HG03469 (cell line): ENCODE measurements at regions not wholly inside any gene's neighbourhood (a gene's known extent, or its start where the extent isn't known, plus 50 kb on each side); places are given as distances from the start of the nearest gene placed in this dataset.

Experiments used
- ATAC-seq: cut with Tn5 transposase; IDR thresholded peaks from one replicate; pipeline ENCODE4 v1.9.1; 2021; ENCODE audit warnings: mild to moderate bottlenecking, moderate library complexity, moderate number of reproducible peaks; ENCODE audit not compliant: unreplicated experiment

DNA sequence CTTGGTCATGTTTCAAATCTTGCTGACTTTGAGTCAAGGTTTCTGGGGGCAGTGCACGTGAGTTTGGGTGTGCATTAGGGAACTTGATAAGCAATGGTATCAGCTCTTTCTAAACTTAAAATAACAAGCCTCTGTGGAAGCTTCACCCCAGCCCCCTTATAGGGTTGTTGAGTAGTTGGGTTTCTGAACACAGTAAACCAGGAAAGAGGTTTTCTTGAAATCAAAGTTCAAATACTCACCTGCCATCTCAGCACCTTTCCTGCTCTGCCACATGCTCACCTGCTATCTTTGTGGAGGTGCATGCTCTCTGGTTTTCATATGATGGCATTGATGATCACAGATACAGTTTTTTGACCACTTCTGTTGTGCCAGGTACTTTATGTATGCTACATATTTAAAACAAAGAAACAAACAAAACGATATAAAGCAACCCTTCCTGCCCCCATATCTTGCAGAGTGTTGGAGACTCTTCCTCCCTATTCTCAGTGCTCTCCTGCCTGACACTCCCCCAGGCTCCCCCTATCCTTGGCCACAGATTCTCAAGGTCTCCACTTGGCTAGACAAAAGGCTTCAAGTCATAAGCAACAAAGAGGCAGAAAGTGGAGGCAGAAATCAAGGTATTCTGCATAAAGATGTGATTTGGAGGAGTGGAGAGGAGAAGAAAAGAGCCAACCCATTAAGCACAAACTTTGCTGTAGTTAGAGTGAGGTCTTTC lies 360.6 kb downstream of the CYRIA start:
- no peak for ATAC-seq

DNA sequence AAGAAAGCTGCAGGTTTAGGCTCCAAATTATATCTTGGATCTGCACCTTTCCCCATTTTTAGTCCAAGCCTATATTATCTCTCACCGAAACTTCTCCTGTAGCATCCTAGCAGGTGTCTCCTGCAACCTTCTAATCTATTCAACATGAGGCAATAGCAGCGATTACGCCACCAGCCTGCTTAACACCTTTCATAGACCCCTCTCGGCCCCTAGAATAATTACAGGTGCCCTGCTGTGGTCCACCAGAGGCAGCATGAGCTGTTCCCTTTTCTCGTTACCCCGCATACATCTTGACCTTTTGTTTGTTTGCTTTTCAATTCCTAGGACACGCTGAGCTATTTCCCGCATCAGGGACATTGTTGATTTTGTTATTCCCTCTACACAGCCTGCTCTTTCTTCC lies 361.9 kb downstream of the CYRIA start:
- no peak for ATAC-seq

DNA sequence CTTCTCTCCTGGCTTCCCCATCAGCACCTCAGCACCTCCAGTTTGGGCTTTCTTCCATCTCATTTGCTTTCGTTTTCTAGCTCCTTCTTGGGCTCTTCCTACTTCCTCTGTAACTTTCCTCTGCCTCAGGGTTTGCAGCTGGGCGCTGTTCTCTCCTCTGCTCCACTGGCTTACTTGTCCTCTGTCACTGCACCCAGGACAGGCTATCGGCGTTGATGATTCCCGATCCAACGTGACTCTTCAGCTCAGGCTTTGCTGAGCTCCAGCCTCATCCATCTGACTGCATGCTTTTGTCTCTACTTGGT lies 362.4 kb downstream of the CYRIA start:
- ATAC-seq, result no peak

DNA sequence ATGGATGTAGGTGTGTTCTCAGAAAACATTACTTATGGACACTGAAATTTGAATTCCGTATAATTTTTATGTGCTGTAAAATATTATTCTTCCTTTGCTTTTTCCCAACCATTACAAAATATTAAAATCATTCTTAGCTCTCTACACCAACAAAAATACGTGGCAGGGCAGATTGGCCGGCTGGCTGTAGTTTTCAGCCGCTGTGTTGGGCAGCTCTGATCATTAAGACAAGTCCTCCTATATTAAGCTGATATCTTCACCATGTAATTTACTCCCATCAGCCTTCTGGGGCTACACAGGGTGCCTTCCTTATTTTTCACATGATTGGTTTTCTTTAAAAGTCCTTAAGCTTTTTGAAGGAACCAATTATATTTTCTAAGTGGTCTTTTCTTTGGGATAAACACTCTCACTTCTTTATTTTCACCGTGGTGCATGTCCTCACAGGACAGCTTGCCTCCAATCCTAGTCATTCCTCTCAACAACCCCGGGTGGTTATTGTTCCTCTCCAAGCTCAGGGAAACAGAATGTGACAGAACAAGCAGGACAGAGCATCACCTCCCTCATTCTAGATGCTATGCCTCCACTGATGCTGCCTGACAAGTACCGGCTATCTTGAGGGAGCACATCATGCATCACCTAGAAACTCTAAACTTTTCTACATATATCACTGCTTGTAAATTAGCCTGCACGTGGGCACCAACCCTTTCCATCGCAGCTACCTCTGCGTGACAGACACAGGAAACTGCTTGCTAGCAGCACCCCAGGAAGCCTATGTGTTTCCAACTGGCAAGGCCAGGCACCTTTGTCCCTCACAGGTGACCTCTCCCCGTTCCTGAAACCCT lies 362.3 kb downstream of the MYCN start:
- no peak for ATAC-seq

DNA sequence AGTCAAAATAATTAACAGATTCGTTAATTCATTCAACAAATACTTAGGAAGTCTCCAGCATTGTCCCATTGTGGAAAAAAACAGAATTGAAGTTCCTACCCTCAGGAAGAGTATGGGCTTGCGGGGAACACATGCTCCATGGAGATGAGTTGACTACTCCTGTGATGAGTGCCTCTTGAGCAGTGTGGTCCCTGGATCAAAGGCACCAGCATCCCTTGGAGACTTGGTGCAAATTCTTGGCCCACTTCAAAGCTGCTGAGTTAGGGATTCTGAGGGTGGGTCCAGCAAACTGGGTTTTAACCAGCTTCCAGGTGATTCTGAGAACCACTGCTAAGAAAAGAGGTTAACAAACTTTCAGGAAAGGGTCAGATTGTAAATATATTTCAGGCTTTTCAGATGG lies 361.6 kb downstream of the MYCN start:
- no peak for ATAC-seq

DNA sequence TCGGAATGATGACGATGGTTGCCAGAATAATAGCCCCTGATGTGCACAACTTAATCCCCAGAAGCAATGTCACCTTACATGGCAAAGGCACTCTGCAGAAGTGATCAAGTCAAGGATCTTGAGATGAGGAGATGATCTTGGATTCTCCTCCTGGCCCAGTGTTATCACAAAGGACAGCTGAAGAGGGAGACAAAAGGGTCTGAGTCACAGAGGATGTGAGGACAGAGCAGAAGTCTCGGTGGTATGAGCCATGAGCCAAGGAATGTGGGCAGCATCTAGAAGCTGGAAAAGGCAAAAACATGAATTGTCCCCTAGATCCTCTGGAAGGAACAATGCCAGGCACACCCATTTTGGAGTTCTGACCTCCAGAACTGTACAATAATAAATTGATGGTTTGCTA lies 358.5 kb downstream of the MYCN start:
- ATAC-seq, result no peak

DNA sequence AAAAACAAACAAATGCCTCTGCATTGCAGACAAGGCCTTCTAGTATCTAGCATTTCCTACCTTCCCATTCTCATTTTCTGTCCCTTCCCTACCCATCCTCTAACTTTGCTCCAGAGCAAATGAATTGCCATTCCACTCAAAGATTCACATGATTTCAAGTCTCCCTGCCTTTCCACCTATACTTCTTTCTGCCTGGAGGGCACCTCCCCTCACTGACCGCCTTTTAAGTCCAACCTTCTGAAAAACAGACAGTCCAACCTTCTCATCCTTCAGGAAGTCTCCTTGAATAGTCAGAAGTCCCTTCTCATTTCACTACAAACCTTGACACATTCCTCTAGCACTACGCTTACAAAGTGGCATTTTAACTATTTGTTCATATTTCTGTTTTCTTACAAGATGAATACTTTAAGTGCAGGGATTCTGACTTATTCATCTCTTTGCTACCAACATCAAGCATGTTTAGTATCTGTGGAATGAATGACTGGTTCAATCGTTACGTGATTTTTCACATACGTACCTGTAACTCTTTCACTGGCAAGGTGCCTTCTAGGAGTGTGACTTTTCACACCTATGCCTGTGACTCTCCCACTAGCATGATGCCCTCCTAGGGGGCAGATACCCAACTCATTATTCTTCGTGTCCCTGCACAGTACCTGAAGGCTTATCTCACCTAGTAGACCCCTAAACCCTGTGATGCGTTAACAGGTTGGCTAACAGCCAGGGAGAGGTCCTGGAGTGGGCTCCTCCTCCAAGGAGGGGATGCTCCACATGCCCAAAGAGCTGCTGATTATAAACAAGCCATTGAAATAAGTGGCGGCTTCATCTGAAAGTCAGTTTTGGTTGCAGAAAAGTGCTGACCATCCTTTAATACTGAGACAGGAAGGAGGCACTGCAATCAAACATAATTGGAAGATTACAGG lies 356.2 kb downstream of the MYCN start:
- no peak for ATAC-seq

DNA sequence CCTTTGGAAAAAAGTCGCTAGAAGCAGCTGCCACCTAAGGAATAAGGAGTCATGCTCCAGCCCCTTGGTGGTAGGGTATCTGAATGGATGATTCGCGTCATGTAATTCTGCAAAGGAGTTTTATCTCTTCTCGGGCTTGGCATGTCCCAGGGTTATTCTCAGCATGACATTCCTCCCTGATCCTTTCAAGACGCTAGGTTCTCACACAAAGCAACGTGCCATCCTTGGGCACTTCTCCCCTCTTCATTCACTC lies 355.6 kb downstream of the MYCN start:
- no peak for ATAC-seq

DNA sequence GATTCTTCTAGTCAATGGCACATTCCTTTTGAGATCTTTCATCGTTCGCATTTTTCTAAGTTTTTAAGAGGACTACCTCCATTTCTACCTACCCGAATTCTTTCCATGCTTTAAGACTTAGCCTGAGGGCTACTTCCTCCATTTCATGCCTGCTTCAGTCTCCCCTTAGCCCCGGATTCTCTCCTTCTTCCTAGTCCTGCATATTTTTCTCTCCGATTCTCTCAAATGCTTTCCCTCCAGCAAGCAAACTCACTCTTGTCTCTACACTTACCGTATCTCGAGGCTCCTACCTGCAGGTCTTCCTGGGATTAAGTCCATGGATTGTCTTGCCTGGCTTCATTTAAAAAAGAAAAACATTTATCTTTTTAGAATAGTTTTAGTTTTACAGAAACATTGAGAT lies 354.4 kb downstream of the MYCN start:
- no peak for ATAC-seq

DNA sequence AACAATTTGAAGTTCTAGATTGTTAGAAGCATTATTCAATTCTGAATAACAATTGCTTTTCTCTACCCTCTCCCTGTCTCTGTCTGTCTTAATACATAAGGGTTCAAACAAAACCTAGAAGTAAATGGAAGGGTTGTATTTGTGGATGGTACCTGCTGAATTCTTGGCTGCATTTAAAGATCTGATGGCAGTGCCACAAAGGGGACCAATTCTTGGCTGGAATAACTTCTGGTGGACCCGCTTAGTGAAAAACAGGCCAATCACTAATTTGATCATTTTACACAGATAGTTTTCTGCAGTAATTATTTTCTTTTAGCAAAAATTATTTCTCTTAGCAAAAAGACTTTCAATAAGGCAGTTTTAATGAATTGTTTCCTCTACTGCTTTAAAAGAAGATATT lies 353.5 kb downstream of the MYCN start:
- no peak for ATAC-seq

DNA sequence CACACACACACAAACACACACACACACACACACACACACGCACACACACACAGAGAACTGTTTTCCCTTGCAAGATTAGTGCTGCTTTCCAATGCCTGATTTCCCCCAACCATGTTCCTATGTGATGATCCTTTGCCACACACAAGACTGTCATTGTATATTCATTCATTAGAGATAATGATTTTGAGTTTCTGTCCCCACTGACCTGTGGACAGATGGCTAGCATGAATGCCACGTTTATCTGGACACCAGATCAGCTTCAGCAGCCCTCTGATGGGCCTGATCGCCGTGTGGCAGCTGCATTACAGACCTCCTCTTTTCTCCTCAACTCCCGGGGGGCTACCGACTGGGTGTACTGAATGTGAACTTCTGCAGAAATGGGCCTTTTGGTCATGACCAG lies 353.0 kb downstream of the MYCN start:
- no peak for ATAC-seq

DNA sequence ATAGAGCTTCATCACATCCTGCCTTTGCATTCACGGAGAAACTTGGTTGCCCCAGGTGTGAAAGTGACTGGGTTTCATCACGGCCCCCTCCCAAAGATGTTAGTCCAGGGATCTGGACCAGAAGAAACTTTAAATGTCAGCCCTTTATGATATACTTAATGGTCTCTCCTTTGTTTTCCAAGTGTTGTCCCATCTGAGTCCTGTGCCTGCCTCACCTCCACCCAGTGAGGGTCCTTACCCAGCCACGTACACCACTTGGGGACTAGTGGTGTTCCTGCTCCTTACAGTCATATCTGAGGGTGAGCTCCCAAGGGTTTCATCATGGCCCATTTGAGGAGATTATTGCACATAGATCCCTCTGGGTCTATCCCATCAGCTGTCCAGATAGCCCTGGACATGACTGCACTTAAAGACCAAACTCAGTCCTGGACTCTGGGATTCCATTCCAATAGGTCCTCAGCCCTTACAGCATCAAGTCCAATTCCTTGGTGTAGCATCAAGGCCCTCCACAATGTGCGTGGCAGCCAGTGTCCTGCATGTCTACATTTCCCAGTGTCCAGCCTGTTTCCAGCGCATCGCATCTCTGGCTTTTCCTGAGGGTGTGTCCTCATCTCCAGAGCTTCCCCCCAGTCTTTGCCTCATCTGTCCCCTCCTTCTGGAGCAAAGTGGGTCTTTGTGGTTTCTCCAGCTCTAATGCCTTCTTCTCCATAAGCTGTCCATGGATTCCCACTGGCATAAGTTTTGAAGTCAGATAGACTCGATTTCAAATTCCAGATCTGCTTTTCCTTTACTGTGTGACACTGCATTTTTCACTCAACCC lies 351.6 kb downstream of the MYCN start:
- ATAC-seq, result no peak

DNA sequence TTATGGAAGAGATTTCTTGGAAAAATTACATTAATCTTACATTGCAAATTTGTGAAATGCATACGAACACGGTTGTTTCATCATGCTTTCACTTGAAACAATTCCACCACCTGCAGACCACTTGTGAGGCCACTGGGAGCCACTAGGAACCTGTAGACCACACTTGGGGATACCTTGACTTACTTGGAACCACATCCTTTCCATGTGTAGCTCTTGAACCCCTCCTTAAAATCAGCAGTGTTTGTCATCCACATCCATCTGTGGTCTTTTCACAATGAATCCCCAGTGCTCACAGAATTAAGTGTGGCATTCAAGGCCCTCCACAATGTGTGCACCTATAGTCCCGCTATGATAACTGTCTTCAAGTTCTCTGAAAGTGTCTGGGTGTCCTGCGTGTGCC lies 350.9 kb downstream of the MYCN start:
- ATAC-seq, result no peak

DNA sequence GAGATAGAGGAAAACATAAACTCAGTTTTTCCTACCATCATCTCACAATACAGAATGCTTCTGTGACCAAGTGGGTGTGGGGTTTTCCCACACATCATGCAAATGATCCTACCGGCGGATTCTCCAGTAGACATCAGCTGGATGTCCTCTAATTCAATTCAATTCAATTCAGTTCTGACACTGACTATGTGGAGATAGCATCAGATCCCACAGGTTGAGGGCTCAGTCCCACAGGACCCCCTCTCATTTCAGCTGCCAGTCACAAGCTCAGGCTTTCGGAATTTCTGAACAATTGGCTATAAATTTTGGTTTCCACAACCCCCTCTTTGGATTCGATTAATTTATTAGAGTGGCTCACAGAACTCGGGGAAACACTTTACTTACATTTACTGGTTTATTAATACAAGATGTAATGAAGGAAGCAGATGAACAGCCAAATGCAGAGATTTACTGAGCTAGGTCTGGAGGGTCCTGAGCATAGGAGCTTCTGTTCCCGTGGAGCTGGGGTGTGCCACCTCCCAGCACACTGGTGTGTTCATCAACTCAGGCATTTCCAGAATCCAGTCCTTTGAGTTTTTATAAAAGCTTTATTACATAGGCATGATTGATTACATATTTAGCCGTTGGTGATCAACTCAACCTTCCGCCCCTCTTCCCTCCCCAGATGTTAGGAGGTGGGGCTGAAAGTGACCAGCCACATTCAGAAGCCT lies 350.1 kb downstream of the MYCN start:
- no peak for ATAC-seq

DNA sequence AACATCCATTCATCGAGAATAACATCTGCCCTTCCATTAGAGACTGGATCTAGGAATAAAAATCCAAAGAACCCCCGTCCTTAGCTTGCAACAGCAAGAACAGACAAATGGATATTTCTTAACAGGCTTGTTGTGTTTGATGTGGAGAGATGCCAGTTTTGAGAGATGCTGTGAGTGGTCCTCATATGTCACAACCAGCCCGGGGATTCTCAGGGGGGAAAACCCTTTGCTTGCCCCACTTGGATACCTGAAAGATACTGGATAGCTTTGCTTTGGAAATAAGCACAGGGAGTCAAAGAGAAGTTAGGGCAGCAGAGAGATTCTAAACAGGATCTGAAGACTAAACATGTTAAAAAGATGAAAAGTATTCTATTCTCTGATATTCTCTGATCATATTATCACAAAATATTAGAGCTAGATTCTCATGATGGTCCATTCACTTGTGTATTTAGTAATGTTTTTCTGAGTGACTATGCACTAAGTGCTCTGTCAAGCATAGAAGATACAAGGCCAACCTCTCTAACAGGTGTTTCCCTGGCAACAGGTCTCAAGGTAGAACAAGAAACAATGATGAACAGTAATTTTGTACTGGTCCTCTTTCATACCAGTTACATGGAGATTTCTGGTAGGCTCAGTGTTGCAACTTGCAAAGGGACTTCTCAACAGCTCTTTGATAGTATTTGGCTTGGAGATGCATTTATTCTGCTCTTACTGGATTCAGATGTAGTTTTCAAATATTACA lies 348.2 kb downstream of the MYCN start:
- ATAC-seq, result no peak

DNA sequence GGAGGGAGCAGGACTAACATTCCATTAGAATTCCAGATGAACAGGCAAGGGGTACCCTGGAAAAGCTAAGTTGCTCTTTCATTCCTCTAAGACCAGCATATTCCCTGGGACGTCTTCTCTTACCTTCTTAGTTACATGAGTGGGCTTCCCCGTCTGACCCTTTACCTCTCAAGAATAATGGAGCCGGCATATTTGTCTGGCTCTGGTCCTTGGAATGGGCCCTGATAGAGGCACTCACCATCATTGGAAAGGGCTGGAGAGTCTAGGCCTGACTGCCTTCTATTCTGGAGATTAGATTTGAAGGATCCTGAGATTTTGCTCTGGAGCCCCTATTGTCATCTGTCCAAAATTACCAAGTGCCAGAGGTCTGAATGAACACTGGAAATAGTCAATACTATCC lies 347.5 kb downstream of the MYCN start:
- no peak for ATAC-seq

DNA sequence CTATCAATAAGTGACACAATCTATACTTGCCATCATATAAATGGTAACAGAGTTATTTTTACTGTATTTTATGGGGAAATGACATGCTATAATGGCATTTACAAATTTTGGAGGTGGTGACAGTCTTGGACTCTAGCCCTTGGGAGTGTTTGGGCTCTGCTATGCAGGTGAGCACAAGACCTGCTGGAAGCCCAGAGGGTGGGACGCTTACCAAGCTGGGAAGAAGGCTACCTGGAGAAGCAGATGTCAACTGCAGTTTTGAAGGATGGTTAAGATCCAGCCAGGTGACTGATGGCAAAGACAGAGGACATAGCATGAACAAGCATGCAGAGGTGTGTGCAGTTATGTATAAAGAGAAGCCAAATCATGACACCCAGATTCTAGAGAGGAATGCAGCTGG lies 346.9 kb downstream of the MYCN start:
- ATAC-seq, result no peak

DNA sequence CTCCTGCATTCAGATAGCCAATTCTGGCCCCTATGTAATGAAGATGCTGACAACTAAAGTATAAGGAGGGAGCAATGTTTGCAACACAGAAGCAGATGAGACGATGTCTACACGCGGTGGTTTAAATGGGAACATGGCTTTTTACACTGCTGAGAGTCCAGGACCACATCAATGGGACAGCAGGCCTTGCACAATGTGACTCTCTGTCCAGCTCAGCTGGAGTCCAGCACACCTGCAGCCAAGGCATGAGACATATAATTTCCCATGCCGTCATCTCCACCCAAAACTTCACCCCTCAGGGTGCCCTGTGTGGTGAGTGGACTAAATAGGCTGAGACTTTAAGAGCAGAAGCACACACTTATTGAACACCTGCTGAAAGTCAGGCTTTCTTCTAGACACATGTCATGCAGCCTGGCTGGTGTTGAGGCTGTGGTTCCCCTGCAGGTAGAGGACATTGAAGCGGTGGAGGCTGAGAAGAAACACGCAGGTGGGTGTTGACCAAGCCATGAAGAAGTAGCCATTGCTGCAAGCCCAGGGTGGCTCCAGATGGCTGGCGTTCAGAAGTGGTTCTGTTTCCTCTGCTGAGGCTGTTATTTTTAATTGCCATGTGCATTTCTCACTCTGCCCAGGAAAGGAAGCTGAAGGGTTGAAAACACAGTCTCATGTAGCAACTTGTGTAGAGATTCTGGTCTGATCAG lies 345.6 kb downstream of the MYCN start:
- ATAC-seq, result no peak

DNA sequence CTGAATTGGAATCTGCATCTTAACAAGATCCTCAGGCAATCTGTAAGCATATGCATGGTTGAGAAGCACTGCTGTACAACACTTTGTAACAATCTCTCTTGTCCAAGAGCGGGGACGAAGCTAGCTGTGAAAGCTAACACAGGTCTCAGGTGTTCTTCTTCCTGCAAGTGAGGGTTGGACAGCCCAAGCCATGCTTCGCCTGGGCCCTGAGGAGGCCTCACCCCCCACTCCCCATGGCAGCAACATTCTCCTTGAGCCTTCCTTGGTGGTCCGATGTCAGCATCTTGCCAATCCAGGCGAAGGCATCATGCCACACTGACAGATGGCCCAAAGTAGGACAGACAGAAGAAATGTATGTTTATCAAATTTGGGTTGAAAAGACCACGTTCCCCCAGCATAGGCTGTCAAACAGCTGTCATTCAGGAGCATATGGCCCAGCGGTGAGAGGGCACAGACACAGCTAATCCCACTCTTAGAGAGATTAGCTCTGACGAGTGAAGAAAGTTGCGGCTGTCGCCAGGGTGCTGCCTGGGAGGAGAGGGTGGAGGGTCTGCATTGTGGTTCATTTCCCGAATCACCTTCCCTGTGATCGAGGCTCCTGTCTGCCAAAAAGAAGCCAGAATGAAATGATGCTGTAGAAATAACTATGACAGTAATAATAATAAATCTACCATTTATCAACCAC lies 344.7 kb downstream of the MYCN start:
- no peak for ATAC-seq
